ENCODE measurements at regions not wholly inside any gene's neighbourhood (a gene's known extent, or its start where the extent isn't known, plus 50 kb on each side); places are given as distances from the start of the nearest gene placed in this dataset.

- no peak for TF ChIP-seq EZH2phosphoT487 (IDR thresholded peaks at IDR 0.05; ENCODE audit: borderline replicate concordance)
- no peak for TF ChIP-seq CTCF (conservative IDR thresholded peaks at IDR 0.05; ENCODE audit: low read length)
Observed at GRCh38 chr1:58979677-58980076, 195.8 kb upstream of the JUN start.

All from Loucy (cell line).